Stomach (tissue), 8 donors: ENCODE measurements at regions not wholly inside any gene's neighbourhood (a gene's known extent, or its start where the extent isn't known, plus 50 kb on each side); places are given as distances from the start of the nearest gene placed in this dataset.

ENCODE experiments used
- DNase-seq, 2 donors: peaks; one replicate each; pipeline versions ENCODE4 v3.0.0 to v3.0.0-alpha.2; 2013 to 2019
- H3K27ac ChIP-seq, 5 donors: fragments of 200-600 bp in 4 of 5; sonication (generic) in 4 of 5; one replicate each; pipeline ENCODE4 v1.5.1; 2013 to 2019; ENCODE audit warnings: mild to moderate bottlenecking in 1 of 5, moderate library complexity in 1 of 5
- H3K27me3 ChIP-seq, 3 donors: fragments of 200-600 bp; sonication (generic); one replicate each; pipeline ENCODE4 v1.5.1; 2017 to 2019; ENCODE audit warnings: mixed run types in 1 of 3
- H3K36me3 ChIP-seq, 4 donors: fragments of 200-600 bp; sonication (generic); 1 replicate in 3 of 4; 2 replicates in 1 of 4; pipeline ENCODE4 v1.5.1; 2016 to 2019
- H3K4me1 ChIP-seq, 4 donors: fragments of 200-600 bp; sonication (generic); one replicate each; pipeline ENCODE4 v1.5.1; 2016 to 2019
- H3K4me3 ChIP-seq, 4 donors: fragments of 200-600 bp; sonication (generic) in 3 of 4; one replicate each; pipeline ENCODE4 v1.5.1; 2016 to 2019; ENCODE audit warnings: mild to moderate bottlenecking in 1 of 4
- H3K9me3 ChIP-seq, 4 donors: fragments of 200-600 bp; sonication (generic); one replicate each; pipeline ENCODE4 v1.5.1; 2016 to 2019
- CTCF ChIP-seq, 7 experiments: fragments of 450-650 bp in 4 of 7; fragments of 200-600 bp in 3 of 7; sonication (generic) in 3 of 7; IDR thresholded peaks; one replicate each; pipeline ENCODE4 v1.5.1; 2016 to 2019; ENCODE audit warnings: antibody characterized with exemption in 7 of 7, control low read depth in 2 of 7, mild to moderate bottlenecking in 1 of 7
- EP300 ChIP-seq: sonication (generic); formaldehyde crosslinking; IDR thresholded peaks from one replicate; pipeline ENCODE4 v1.6.1; 2017; ENCODE audit warnings: antibody characterized with exemption
- POLR2A ChIP-seq, 4 donors: fragments of 450-650 bp; IDR thresholded peaks; one replicate each; pipeline ENCODE4 v1.6.1; 2016; ENCODE audit warnings: antibody characterized with exemption in 4 of 4, control low read depth in 2 of 4, mild to moderate bottlenecking in 1 of 4, moderate library complexity in 1 of 4
- POLR2AphosphoS5 ChIP-seq, 3 donors: sonication (generic); formaldehyde crosslinking; IDR thresholded peaks; one replicate each; pipeline ENCODE4 v1.6.1; 2016; ENCODE audit warnings: antibody characterized with exemption in 3 of 3
- WGBS, 5 donors: extraction: QIAGEN DNeasy Blood & Tissue Kit in 3 of 5; methylation state at CpG; one replicate each; pipeline versions ENCODE4 v1.1.5 to v1.1.7; 2013 to 2018; 5-methylcytosine and 5-hydroxymethylcytosine counted together
- intact Hi-C: fragments of 100-400 bp; cut with DNase I; formaldehyde crosslinking; loops from one replicate; pipeline ENCODE4 v1.15.1; 2023; ENCODE audit warnings: low total_unique reads
- donor health status: healthy with polysubstance abuse.
- donor health status: Bipolar disorder and iron deficiency.
- donor health status: healthy.

- Histone ChIP-seq H3K4me1 (peaks cover 6 to 23% (median 8%) of the 10 kb centered on the region in 4 donors), H3K36me3 (no peaks in the 10 kb centered on the region), H3K4me3 (no peak overlapping the region), H3K9me3 (peaks cover 0 to 3% (median 0%) of the 10 kb centered on the region in 4 donors), H3K27me3 (peaks cover 0 to 3% (median 0%) of the 10 kb centered on the region in 3 donors), H3K27ac (peak overlapping the region in 1 of 5 donors; percentile 53)
- WGBS, 5 donors: 15 to 51% (median 34%) methylated on average over 5 of the region's 5 CpGs
- TF ChIP-seq POLR2AphosphoS5 (IDR thresholded peaks at IDR 0.05) (peak in 1 of 3 donors; percentile 47), CTCF (IDR thresholded peaks at IDR 0.05) (peak in 2 of 7 experiments; percentile 21 to 36), EP300 (no peak)
- intact Hi-C loops: no loop called here
- DNase-seq: peak; percentile 58 to 87
Measured at GRCh38 chrX:40468033-40468846, 112.5 kb upstream of the ATP6AP2 start.

GRCh38 chrX:40467454-40467853, 113.3 kb upstream of the ATP6AP2 start:
- DNase-seq: no peak
- no peak for TF ChIP-seq CTCF (IDR thresholded peaks at IDR 0.05)
- no peak for TF ChIP-seq POLR2A (IDR thresholded peaks at IDR 0.05)
- no peak for TF ChIP-seq EP300
- no peak for TF ChIP-seq POLR2AphosphoS5 (IDR thresholded peaks at IDR 0.05)
- Histone ChIP-seq H3K27me3 (no peaks in the 10 kb centered on the region), H3K36me3 (no peaks in the 10 kb centered on the region), H3K4me3 (no peak overlapping the region), H3K27ac (no peak overlapping the region), H3K4me1 (peaks cover 5 to 20% (median 8%) of the 10 kb centered on the region in 4 donors), H3K9me3 (peaks cover 0 to 3% (median 0%) of the 10 kb centered on the region in 4 donors)
- intact Hi-C loops: no loop called here
- 87 to 94% (median 92%) methylated on average over 10 to 13 of the region's 13 CpGs for WGBS, 5 donors

- WGBS, 5 donors: 50 to 63% (median 60%) methylated on average over 3 to 5 of the region's 5 CpGs
- peaks cover 0 to 3% (median 0%) of the 10 kb centered on the region in 4 donors for H3K9me3 ChIP-seq
- intact Hi-C loops: no loop called here
- no peak for TF ChIP-seq POLR2A (IDR thresholded peaks at IDR 0.05)
- H3K27ac ChIP-seq: no peak overlapping the region
- no peak overlapping the region for H3K4me3 ChIP-seq
- H3K36me3 ChIP-seq: no peaks in the 10 kb centered on the region
- H3K4me1 ChIP-seq: peaks cover 0 to 10% (median 0%) of the 10 kb centered on the region in 4 donors
- H3K27me3 ChIP-seq: no peaks in the 10 kb centered on the region
- no peak for DNase-seq
Measured at GRCh38 chrX:40465735-40466551, 114.8 kb upstream of the ATP6AP2 start.

GRCh38 chrX:40462795-40463194, 118.0 kb upstream of the ATP6AP2 start:
- peak in 1 of 2 donors; percentile 59 for DNase-seq
- Histone ChIP-seq H3K36me3 (no peaks in the 10 kb centered on the region), H3K4me1 (peaks cover 0 to under 1% (median 0%) of the 10 kb centered on the region in 4 donors), H3K4me3 (no peak overlapping the region), H3K27ac (no peak overlapping the region), H3K9me3 (peaks cover 0 to 15% (median 0%) of the 10 kb centered on the region in 4 donors), H3K27me3 (no peaks in the 10 kb centered on the region)
- 49 to 78% (median 67%) methylated on average over 4 of the region's 4 CpGs for WGBS, 5 donors
- intact Hi-C loops: no loop called here
- TF ChIP-seq POLR2A (IDR thresholded peaks at IDR 0.05) (no peak), EP300 (no peak), CTCF (IDR thresholded peaks at IDR 0.05) (no peak)
